ENCODE measurements at regions not wholly inside any gene's neighbourhood (a gene's known extent, or its start where the extent isn't known, plus 50 kb on each side); places are given as distances from the start of the nearest gene placed in this dataset.

GRCh38 chr6:157741321-157741947 lies 81.6 kb upstream of the SNX9 start:
- Histone ChIP-seq H3K27me3 (ENCODE audit: low read depth) (no peaks in the 10 kb centered on the region), H3K27ac (no peak overlapping the region), H3K4me3 (no peak overlapping the region), H3K4me1 (no peaks in the 10 kb centered on the region), H3K9me3 (no peaks in the 10 kb centered on the region), H3K36me3 (no peaks in the 10 kb centered on the region)
- DNase-seq (no peak), ATAC-seq (no peak)
- intact Hi-C loops (cut with DNase I), result no loop called here
- no peak for TF ChIP-seq CTCF (IDR thresholded peaks at IDR 0.05)

GRCh38 chr6:157741948-157742556 lies 81.0 kb upstream of the SNX9 start:
- H3K4me1 ChIP-seq, result no peaks in the 10 kb centered on the region
- H3K36me3 ChIP-seq, result no peaks in the 10 kb centered on the region
- ATAC-seq (peak in 1 of 2 donors; percentile 14), DNase-seq (no peak)
- H3K27ac ChIP-seq, result no peak overlapping the region
- intact Hi-C loops (cut with DNase I), result no loop called here
- no peak overlapping the region for H3K4me3 ChIP-seq
- TF ChIP-seq CTCF (IDR thresholded peaks at IDR 0.05), result no peak
- H3K27me3 ChIP-seq (ENCODE audit: low read depth), result no peaks in the 10 kb centered on the region
- no peaks in the 10 kb centered on the region for H3K9me3 ChIP-seq

- Histone ChIP-seq H3K36me3 (no peaks in the 10 kb centered on the region), H3K27ac (no peak overlapping the region), H3K9me3 (no peaks in the 10 kb centered on the region), H3K4me1 (no peaks in the 10 kb centered on the region), H3K27me3 (ENCODE audit: low read depth) (no peaks in the 10 kb centered on the region), H3K4me3 (no peak overlapping the region)
- intact Hi-C loops (cut with DNase I), result no loop called here
- DNase-seq (no peak), ATAC-seq (no peak)
- TF ChIP-seq CTCF (IDR thresholded peaks at IDR 0.05), result no peak
Observed at GRCh38 chr6:157744102-157744601, 78.9 kb upstream of the SNX9 start.

- Histone ChIP-seq H3K9me3 (no peaks in the 10 kb centered on the region), H3K27ac (no peak overlapping the region), H3K36me3 (no peaks in the 10 kb centered on the region), H3K27me3 (ENCODE audit: low read depth) (no peaks in the 10 kb centered on the region), H3K4me1 (no peaks in the 10 kb centered on the region), H3K4me3 (no peak overlapping the region)
- intact Hi-C loops (cut with DNase I), result no loop called here
- TF ChIP-seq CTCF (IDR thresholded peaks at IDR 0.05), result no peak
- ATAC-seq (no peak), DNase-seq (no peak)
Observed at GRCh38 chr6:157746897-157747296, 76.1 kb upstream of the SNX9 start.

GRCh38 chr6:157747370-157747769 lies 75.7 kb upstream of the SNX9 start:
- no peaks in the 10 kb centered on the region for H3K9me3 ChIP-seq
- no peak for TF ChIP-seq CTCF (IDR thresholded peaks at IDR 0.05)
- H3K36me3 ChIP-seq, result no peaks in the 10 kb centered on the region
- H3K27me3 ChIP-seq (ENCODE audit: low read depth), result no peaks in the 10 kb centered on the region
- no peaks in the 10 kb centered on the region for H3K4me1 ChIP-seq
- H3K27ac ChIP-seq, result no peak overlapping the region
- H3K4me3 ChIP-seq, result no peak overlapping the region
- ATAC-seq (no peak), DNase-seq (no peak)
- intact Hi-C loops (cut with DNase I), result no loop called here

All from lower lobe of right lung (tissue), 2 donors.